ENCODE measurements at regions not wholly inside any gene's neighbourhood (a gene's known extent, or its start where the extent isn't known, plus 50 kb on each side); places are given as distances from the start of the nearest gene placed in this dataset.
"Not testable (repeated sequence)": the region's sequence is repeated elsewhere in the genome, so short reads cannot be mapped to it uniquely, and the experiment has no call there.

- DNase-seq (ENCODE audit: low spot score) (no peak), ATAC-seq (no peak)
- intact Hi-C loops (cut with DNase I): no loop called here
Measured at GRCh38 chr20:39777610-39778009, 815.5 kb downstream of the DHX35 start.

GRCh38 chr20:39775110-39775509 is 813.0 kb downstream of the DHX35 start:
- ATAC-seq (peak; percentile 83), DNase-seq (ENCODE audit: low spot score) (peak; percentile 76)
- intact Hi-C loops (cut with DNase I): no loop called here

GRCh38 chr20:39773380-39774000 is 811.3 kb downstream of the DHX35 start:
- DNase-seq (ENCODE audit: low spot score) (no peak), ATAC-seq (no peak)
- intact Hi-C loops (cut with DNase I): no loop called here

GRCh38 chr20:39767352-39767751 is 805.2 kb downstream of the DHX35 start:
- intact Hi-C loops (cut with DNase I): no loop called here
- ATAC-seq (no peak), DNase-seq (ENCODE audit: low spot score) (no peak)

GRCh38 chr20:39766333-39766732 is 804.2 kb downstream of the DHX35 start:
- ATAC-seq (no peak), DNase-seq (ENCODE audit: low spot score) (no peak)
- intact Hi-C loops (cut with DNase I): no loop called here

- intact Hi-C loops (cut with DNase I): no loop called here
- DNase-seq (ENCODE audit: low spot score): no peak
Measured at GRCh38 chr20:39762716-39763115, 800.6 kb downstream of the DHX35 start.

GRCh38 chr20:39758876-39759275 is 796.7 kb downstream of the DHX35 start:
- DNase-seq (ENCODE audit: low spot score) (no peak), ATAC-seq (no peak)
- intact Hi-C loops (cut with DNase I): no loop called here

More at GRCh38 chr20:39762716-39763115, 800.6 kb downstream of the DHX35 start:
- no peak for ATAC-seq

- intact Hi-C loops (cut with DNase I): no loop called here
- ATAC-seq: no peak
- no peak for DNase-seq (ENCODE audit: low spot score)
Measured at GRCh38 chr20:39756828-39757227, 794.7 kb downstream of the DHX35 start.

- intact Hi-C loops (cut with DNase I): no loop called here
- ATAC-seq (no peak), DNase-seq (ENCODE audit: low spot score) (no peak)
Measured at GRCh38 chr20:39756369-39756768, 794.2 kb downstream of the DHX35 start.

GRCh38 chr20:39752262-39752876 is 790.2 kb downstream of the DHX35 start:
- no peak for ATAC-seq
- intact Hi-C loops (cut with DNase I): no loop called here
- DNase-seq (ENCODE audit: low spot score): no peak

- intact Hi-C loops (cut with DNase I): no loop called here
- DNase-seq (ENCODE audit: low spot score): no peak
- no peak for ATAC-seq
Measured at GRCh38 chr20:39751557-39752137, 789.5 kb downstream of the DHX35 start.

GRCh38 chr20:39745380-39745779 is 783.2 kb downstream of the DHX35 start:
- DNase-seq (ENCODE audit: low spot score): no peak
- intact Hi-C loops (cut with DNase I): no loop called here
- no peak for ATAC-seq

- intact Hi-C loops (cut with DNase I): no loop called here
- no peak for ATAC-seq
- no peak for DNase-seq (ENCODE audit: low spot score)
Measured at GRCh38 chr20:39738651-39739050, 776.5 kb downstream of the DHX35 start.

GRCh38 chr20:39736434-39737327 is 774.5 kb downstream of the DHX35 start:
- ATAC-seq: no peak
- no peak for DNase-seq (ENCODE audit: low spot score)
- intact Hi-C loops (cut with DNase I): no loop called here

GRCh38 chr20:39725513-39725912 is 763.4 kb downstream of the DHX35 start:
- ATAC-seq; DNase-seq (ENCODE audit: low spot score); intact Hi-C loops (cut with DNase I): not testable (repeated sequence)

- intact Hi-C loops (cut with DNase I): no loop called here
- ATAC-seq (no peak), DNase-seq (ENCODE audit: low spot score) (no peak)
Measured at GRCh38 chr20:39719293-39719692, 757.1 kb downstream of the DHX35 start.

GRCh38 chr20:39717936-39718335 is 755.8 kb downstream of the DHX35 start:
- ATAC-seq: no peak
- intact Hi-C loops (cut with DNase I): no loop called here
- no peak for DNase-seq (ENCODE audit: low spot score)

GRCh38 chr20:39716796-39717341 is 754.7 kb downstream of the DHX35 start:
- ATAC-seq (no peak), DNase-seq (ENCODE audit: low spot score) (no peak)
- intact Hi-C loops (cut with DNase I): no loop called here

GRCh38 chr20:39713076-39713840 is 751.1 kb downstream of the DHX35 start:
- ATAC-seq: no peak
- DNase-seq (ENCODE audit: low spot score): no peak
- intact Hi-C loops (cut with DNase I): no loop called here

Measured in sciatic nerve (tissue), 2 donors.